GM12878 (cell line): ENCODE measurements at regions not wholly inside any gene's neighbourhood (a gene's known extent, or its start where the extent isn't known, plus 50 kb on each side); places are given as distances from the start of the nearest gene placed in this dataset.

Experiments
- ATAC-seq: fragments of 200-7000 bp; cut with Tn5 transposase; 3 replicates; pipeline ENCODE4 v1.9.1; 2020; ENCODE audit warnings: mild to moderate bottlenecking, moderate library complexity
- BruUV-seq: library from RNA; stranded (reverse); fragments of 400-500 nt; replicated peaks from 2 replicates; lab custom pipeline; 2021; lab: Mats Ljungman, UMichigan
- CTCF ChIA-PET: fragments of 300-600 bp; sonication (Branson Sonifier 250); formaldehyde crosslinking; extraction: SDS; loops from one replicate; lab custom pipeline; 2021; ENCODE audit warnings: inconsistent platforms; lab: Yijun Ruan, JAX
- POLR2A ChIA-PET: fragments of 350-600 bp; formaldehyde crosslinking; extraction: SDS; loops from one replicate; lab custom pipeline; 2021; ENCODE audit warnings: inconsistent platforms; lab: Charles Lee
- RAD21 ChIA-PET: fragments of 300-600 bp; sonication (Branson Sonifier 250); formaldehyde crosslinking; loops from one replicate; lab custom pipeline; 2023; ENCODE audit warnings: antibody characterized with exemption; ENCODE audit not compliant: unreplicated experiment; lab: Charles Lee
- SMC1A ChIA-PET: fragments of 300-600 bp; sonication (Branson Sonifier 250); formaldehyde crosslinking; loops from one replicate; lab custom pipeline; 2023; ENCODE audit not compliant: unreplicated experiment, uncharacterized antibody; lab: Charles Lee
- DNase-seq: peaks from one replicate; pipeline ENCODE4 v3.0.0-alpha.2; 2011; ENCODE audit warnings: low read depth, low spot score
- FAIRE-seq: peaks from 3 replicates; lab custom pipeline; 2011; peaks lifted over from hg19 to GRCh38; lab: Jason Lieb, UNC
- H2AFZ ChIP-seq: 2 replicates; pipeline ENCODE4 v1.6.0; 2011; ENCODE audit warnings: low read depth, low read length, control low read depth; ENCODE audit not compliant: control insufficient read depth
- H3K27ac ChIP-seq: 2 replicates; pipeline ENCODE4 v1.5.1; 2011; ENCODE audit warnings: control low read depth; ENCODE audit not compliant: control insufficient read depth, insufficient read depth
- H3K27me3 ChIP-seq, 2 experiments: replicated peaks in 1 of 2; 2 replicates each; pipeline versions ENCODE4 v1.6.0 to v1.6.1; 2011; ENCODE audit warnings: low read length in 1 of 2; ENCODE audit not compliant: control insufficient read depth in 2 of 2, insufficient read depth in 2 of 2
- H3K36me3 ChIP-seq, 2 experiments: 2 replicates each; pipeline ENCODE4 v1.5.1; 2011; ENCODE audit warnings: low read length in 1 of 2; ENCODE audit not compliant: control insufficient read depth in 2 of 2, insufficient read depth in 2 of 2
- H3K4me1 ChIP-seq: 2 replicates; pipeline ENCODE4 v1.6.1; 2011; ENCODE audit warnings: mild to moderate bottlenecking, low read length, moderate library complexity, mixed read lengths; ENCODE audit not compliant: control insufficient read depth, insufficient read depth
- H3K4me2 ChIP-seq: 2 replicates; pipeline ENCODE4 v1.6.0; 2011; ENCODE audit warnings: control low read depth; ENCODE audit not compliant: control insufficient read depth, insufficient read depth
- H3K4me3 ChIP-seq: fragments of 200-600 bp; sonication (generic); 2 replicates; pipeline ENCODE4 v1.5.1; 2016
- H3K79me2 ChIP-seq: 2 replicates; pipeline ENCODE4 v1.6.0; 2011; ENCODE audit warnings: low read length; ENCODE audit not compliant: control insufficient read depth, insufficient read depth
- H3K9ac ChIP-seq: 2 replicates; pipeline ENCODE4 v1.8.0; 2011; ENCODE audit warnings: low read length, control low read depth, mixed read lengths; ENCODE audit not compliant: control insufficient read depth, insufficient read depth
- H3K9me3 ChIP-seq: replicated peaks from 3 replicates; pipeline ENCODE4 v1.5.1; 2011; ENCODE audit warnings: mild to moderate bottlenecking, low read length; ENCODE audit not compliant: control insufficient read depth, insufficient read depth
- H4K20me1 ChIP-seq: 2 replicates; pipeline ENCODE4 v1.6.0; 2011; ENCODE audit not compliant: control insufficient read depth, insufficient read depth
- BACH1 ChIP-seq: fragments of 450-650 bp; IDR thresholded peaks from 2 replicates; pipeline ENCODE4 v1.6.1; 2017; ENCODE audit warnings: mild to moderate bottlenecking, borderline replicate concordance
- EED ChIP-seq: sonication (generic); IDR thresholded peaks from 2 replicates; pipeline ENCODE4 v1.6.1; 2016; ENCODE audit warnings: antibody characterized with exemption, low read depth
- EGR1 ChIP-seq, 2 experiments: IDR thresholded peaks; 1 replicate in 1 of 2; 2 replicates in 1 of 2; pipeline ENCODE4 v1.6.1; 2011 to 2012; ENCODE audit warnings: low read depth in 2 of 2, low read length in 2 of 2, borderline replicate concordance in 1 of 2, mild to moderate bottlenecking in 1 of 2, moderate library complexity in 1 of 2
- EP300 ChIP-seq, 2 experiments: fragments of 150-350 bp in 1 of 2; IDR thresholded peaks; 2 replicates each; pipeline ENCODE4 v1.6.1; 2011 to 2012; ENCODE audit warnings: low read depth in 2 of 2, low read length in 2 of 2, borderline replicate concordance in 1 of 2, improper control_type of control experiment in 1 of 2, inconsistent platforms in 1 of 2; ENCODE audit not compliant: control insufficient read depth in 1 of 2
- ESRRA ChIP-seq: IDR thresholded peaks from 2 replicates; pipeline ENCODE4 v1.6.1; 2012; ENCODE audit warnings: mild to moderate bottlenecking, low read length, improper control_type of control experiment
- HDGF ChIP-seq: fragments of 450-650 bp; IDR thresholded peaks from 2 replicates; pipeline ENCODE4 v1.6.1; 2016; ENCODE audit warnings: antibody characterized with exemption
- MEF2B ChIP-seq: fragments of 450-650 bp; IDR thresholded peaks from 2 replicates; pipeline ENCODE4 v1.6.1; 2018; ENCODE audit warnings: mild to moderate bottlenecking, moderate library complexity; ENCODE audit not compliant: partially characterized antibody, poor library complexity, severe bottlenecking
- MTA2 ChIP-seq: fragments of 450-650 bp; IDR thresholded peaks from 2 replicates; pipeline ENCODE4 v1.6.1; 2016; ENCODE audit warnings: low read depth, mild to moderate bottlenecking, moderate library complexity
- RAD21 ChIP-seq: IDR thresholded peaks from 2 replicates; pipeline ENCODE4 v1.6.1; 2011; ENCODE audit warnings: mild to moderate bottlenecking, low read depth, low read length, moderate library complexity; ENCODE audit not compliant: insufficient read depth
- RAD51 ChIP-seq: fragments of 450-650 bp; IDR thresholded peaks from 2 replicates; pipeline ENCODE4 v1.6.1; 2016; ENCODE audit warnings: moderate library complexity, mild to moderate bottlenecking, inconsistent platforms
- RCOR1 ChIP-seq: conservative IDR thresholded peaks from 2 replicates; pipeline ENCODE4 v1.6.1; 2012; ENCODE audit warnings: low read depth, low read length, improper control_type of control experiment
- SPI1 ChIP-seq: IDR thresholded peaks from 2 replicates; pipeline ENCODE4 v1.6.1; 2011; ENCODE audit warnings: low read depth, mild to moderate bottlenecking, low read length, moderate library complexity, borderline replicate concordance; ENCODE audit not compliant: insufficient read depth
- YBX1 ChIP-seq: fragments of 450-650 bp; IDR thresholded peaks from 2 replicates; pipeline ENCODE4 v1.6.1; 2016; ENCODE audit warnings: antibody characterized with exemption
- ZBED1 ChIP-seq: IDR thresholded peaks from 2 replicates; pipeline ENCODE4 v1.6.1; 2016; ENCODE audit warnings: borderline replicate concordance
- WGBS: methylation state at CpG from one replicate; pipeline ENCODE4 v1.1.6; 2016; ENCODE audit warnings: low lambda C conversion rate; ENCODE audit not compliant: insufficient replicate concordance, insufficient coverage; ENCODE audit errors: missing lambda C conversion rate; 5-methylcytosine and 5-hydroxymethylcytosine counted together
- in situ Hi-C: fragments of 300-500 bp; cut with MboI; formaldehyde crosslinking; loops from 9 replicates; pipeline ENCODE4 v1.14.3; 2018; ENCODE audit warnings: mixed read lengths
- intact Hi-C: fragments of 100-400 bp; cut with micrococcal nuclease; formaldehyde crosslinking; loops from one replicate; pipeline ENCODE4 v1.14.2; 2022; ENCODE audit not compliant: unreplicated experiment
- TF ChIP-seq, protein P1 (sequence below): fragments of 450-650 bp; IDR thresholded peaks from 2 replicates; pipeline ENCODE4 v1.6.1; 2017; ENCODE audit warnings: mild to moderate bottlenecking, moderate library complexity

DNA sequence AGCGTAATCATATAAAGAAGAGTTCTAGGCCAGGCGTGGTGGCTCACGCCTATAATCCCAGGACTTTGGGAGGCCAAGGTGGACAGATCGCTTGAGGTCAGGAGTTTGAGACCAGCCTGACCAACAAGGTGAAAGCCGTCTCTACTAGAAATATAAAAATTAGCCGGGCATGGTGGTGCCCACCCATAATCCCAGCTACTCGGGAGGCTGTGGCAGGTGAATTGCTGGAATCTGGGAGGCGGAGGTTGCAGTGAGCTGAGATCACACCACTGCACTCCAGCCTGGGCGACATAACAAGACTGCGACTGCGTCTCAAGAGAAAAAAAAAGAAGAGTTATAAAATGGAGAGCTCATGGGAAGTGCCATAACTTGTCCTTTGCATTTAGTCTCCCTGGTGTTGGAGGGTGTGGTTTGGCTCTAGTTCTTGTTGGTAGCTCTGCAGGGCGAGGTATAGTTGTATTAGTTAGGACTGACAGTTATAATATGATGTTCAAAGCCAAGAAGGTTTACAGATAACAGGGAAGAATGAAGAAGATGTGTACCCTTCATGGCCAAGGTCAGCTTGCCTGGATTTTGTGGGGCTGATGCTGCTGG is 54.8 kb downstream of the UTRN start:
- ChIA-PET SMC1A (interaction anchor here (1.1 to 5.3 kb wide), 4 partner anchors 13 to 141 kb away, joined by 4 to 35 read pairs (median 4); no protein-coding TSS in a partner anchor), CTCF (interaction anchor here (0.7 kb wide), 1 partner anchor 92 kb away, joined by 3 read pairs; no protein-coding TSS in a partner anchor), POLR2A (no interaction called here), RAD21 (interaction anchor here (1.1 kb wide), 1 partner anchor 123 kb away, joined by 3 read pairs; no protein-coding TSS in a partner anchor)
- intact Hi-C loops = no loop called here
- in situ Hi-C loops = no loop called here
- Histone ChIP-seq H3K4me1 (peaks cover 32% of the 10 kb centered on the region), H3K27ac (no peak overlapping the region), H3K36me3 (no peaks in the 10 kb centered on the region), H3K9me3 (no peaks in the 10 kb centered on the region), H3K9ac (no peak overlapping the region), H3K4me3 (no peak overlapping the region), H3K4me2 (no peak overlapping the region), H2AFZ (no peak overlapping the region), H3K27me3 (no peaks in the 10 kb centered on the region), H4K20me1 (no peaks in the 10 kb centered on the region), H3K79me2 (peaks cover 10% of the 10 kb centered on the region)
- TF ChIP-seq EGR1 (IDR thresholded peaks at IDR 0.05; ENCODE audit: borderline replicate concordance in 1 of 2, low read depth in 2 of 2, low read length in 2 of 2) = no peak
- TF ChIP-seq RAD51 = no peak
- TF ChIP-seq EP300 (IDR thresholded peaks at IDR 0.05; ENCODE audit: borderline replicate concordance in 1 of 2, control insufficient read depth in 1 of 2, low read depth in 2 of 2, low read length in 2 of 2) = no peak
- TF ChIP-seq ESRRA = no peak
- no peak for TF ChIP-seq SPI1
- TF ChIP-seq ZBED1 = no peak
- TF ChIP-seq YBX1 = no peak
- no peak for TF ChIP-seq MEF2B
- no peak for TF ChIP-seq BACH1
- no peak for TF ChIP-seq MTA2
- no peak for TF ChIP-seq HDGF
- TF ChIP-seq, protein P1, sequence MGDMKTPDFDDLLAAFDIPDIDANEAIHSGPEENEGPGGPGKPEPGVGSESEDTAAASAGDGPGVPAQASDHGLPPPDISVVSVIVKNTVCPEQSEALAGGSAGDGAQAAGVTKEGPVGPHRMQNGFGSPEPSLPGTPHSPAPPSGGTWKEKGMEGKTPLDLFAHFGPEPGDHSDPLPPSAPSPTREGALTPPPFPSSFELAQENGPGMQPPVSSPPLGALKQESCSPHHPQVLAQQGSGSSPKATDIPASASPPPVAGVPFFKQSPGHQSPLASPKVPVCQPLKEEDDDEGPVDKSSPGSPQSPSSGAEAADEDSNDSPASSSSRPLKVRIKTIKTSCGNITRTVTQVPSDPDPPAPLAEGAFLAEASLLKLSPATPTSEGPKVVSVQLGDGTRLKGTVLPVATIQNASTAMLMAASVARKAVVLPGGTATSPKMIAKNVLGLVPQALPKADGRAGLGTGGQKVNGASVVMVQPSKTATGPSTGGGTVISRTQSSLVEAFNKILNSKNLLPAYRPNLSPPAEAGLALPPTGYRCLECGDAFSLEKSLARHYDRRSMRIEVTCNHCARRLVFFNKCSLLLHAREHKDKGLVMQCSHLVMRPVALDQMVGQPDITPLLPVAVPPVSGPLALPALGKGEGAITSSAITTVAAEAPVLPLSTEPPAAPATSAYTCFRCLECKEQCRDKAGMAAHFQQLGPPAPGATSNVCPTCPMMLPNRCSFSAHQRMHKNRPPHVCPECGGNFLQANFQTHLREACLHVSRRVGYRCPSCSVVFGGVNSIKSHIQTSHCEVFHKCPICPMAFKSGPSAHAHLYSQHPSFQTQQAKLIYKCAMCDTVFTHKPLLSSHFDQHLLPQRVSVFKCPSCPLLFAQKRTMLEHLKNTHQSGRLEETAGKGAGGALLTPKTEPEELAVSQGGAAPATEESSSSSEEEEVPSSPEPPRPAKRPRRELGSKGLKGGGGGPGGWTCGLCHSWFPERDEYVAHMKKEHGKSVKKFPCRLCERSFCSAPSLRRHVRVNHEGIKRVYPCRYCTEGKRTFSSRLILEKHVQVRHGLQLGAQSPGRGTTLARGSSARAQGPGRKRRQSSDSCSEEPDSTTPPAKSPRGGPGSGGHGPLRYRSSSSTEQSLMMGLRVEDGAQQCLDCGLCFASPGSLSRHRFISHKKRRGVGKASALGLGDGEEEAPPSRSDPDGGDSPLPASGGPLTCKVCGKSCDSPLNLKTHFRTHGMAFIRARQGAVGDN = no peak
- no peak for TF ChIP-seq RCOR1
- TF ChIP-seq RAD21 = no peak
- TF ChIP-seq EED = no peak
- FAIRE-seq (no peak), ATAC-seq (no peak), DNase-seq (no peak)
- WGBS = 96% methylated on average over 12 of the region's 12 CpGs
- no TSS peak for BruUV-seq
